Choroid plexus epithelial cell (primary cell): ENCODE measurements at regions not wholly inside any gene's neighbourhood (a gene's known extent, or its start where the extent isn't known, plus 50 kb on each side); places are given as distances from the start of the nearest gene placed in this dataset.

Experiments
- DNase-seq: peaks from one replicate; pipeline ENCODE4 v3.0.0-alpha.2; 2010; ENCODE audit warnings: low read depth
- H3K4me3 ChIP-seq: 2 replicates; pipeline ENCODE4 v1.5.1; 2011; ENCODE audit warnings: low read depth, mild to moderate bottlenecking, control low read depth, low read length, moderate library complexity
- TF ChIP-seq, protein P1 (sequence below): conservative IDR thresholded peaks from 2 replicates; pipeline ENCODE4 v1.5.1; 2011; ENCODE audit warnings: low read depth, mild to moderate bottlenecking, control low read depth, inconsistent platforms, low read length, moderate library complexity

DNA sequence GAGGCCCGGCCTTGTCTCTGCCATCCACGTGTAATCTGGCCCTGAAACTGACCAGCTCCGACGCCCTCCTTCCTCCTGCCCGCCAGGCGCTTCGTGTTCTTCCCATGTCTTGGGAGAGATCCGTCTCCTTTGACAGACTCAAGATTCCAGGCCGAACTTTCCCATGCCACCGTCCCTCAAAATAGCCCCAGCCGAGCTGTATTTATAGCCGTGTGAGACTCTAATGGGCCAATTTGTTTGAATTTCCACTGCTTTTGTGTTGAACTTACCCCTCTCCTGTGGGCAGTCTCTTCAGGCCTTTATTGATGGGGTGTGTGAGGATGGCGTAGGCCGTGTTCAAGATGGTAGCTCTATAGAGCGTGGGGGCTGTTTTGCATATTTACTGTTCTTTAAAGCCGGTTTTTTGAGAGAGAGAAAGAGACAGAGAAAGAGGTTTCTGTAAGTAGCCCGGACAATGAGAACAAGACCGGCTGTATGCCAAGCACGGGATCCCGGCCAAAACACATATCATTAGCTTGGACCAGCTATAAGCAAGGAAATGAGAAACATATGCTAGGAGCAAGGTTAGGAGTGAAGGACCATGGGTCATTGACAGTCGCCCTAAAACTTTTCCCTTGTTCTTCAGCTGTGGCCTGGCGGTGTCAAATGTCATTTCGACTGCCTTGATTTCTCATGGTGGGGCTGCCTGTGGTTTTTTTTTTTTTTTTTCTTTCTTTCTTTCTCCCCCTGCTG is 124.5 kb upstream of the ZFHX3 start:
- DNase-seq = peak; percentile 95
- TF ChIP-seq, protein P1, sequence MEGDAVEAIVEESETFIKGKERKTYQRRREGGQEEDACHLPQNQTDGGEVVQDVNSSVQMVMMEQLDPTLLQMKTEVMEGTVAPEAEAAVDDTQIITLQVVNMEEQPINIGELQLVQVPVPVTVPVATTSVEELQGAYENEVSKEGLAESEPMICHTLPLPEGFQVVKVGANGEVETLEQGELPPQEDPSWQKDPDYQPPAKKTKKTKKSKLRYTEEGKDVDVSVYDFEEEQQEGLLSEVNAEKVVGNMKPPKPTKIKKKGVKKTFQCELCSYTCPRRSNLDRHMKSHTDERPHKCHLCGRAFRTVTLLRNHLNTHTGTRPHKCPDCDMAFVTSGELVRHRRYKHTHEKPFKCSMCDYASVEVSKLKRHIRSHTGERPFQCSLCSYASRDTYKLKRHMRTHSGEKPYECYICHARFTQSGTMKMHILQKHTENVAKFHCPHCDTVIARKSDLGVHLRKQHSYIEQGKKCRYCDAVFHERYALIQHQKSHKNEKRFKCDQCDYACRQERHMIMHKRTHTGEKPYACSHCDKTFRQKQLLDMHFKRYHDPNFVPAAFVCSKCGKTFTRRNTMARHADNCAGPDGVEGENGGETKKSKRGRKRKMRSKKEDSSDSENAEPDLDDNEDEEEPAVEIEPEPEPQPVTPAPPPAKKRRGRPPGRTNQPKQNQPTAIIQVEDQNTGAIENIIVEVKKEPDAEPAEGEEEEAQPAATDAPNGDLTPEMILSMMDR = peak; percentile 61
- H3K4me3 ChIP-seq = no peak overlapping the region

- no peak overlapping the region for H3K4me3 ChIP-seq
- no peak for DNase-seq
- TF ChIP-seq, protein P1 = no peak
These were observed 123.9 kb upstream of the ZFHX3 start for GRCh38 chr16:73171901-73172240.

GRCh38 chr16:73171380-73171779 is 123.5 kb upstream of the ZFHX3 start:
- TF ChIP-seq, protein P1 = no peak
- no peak overlapping the region for H3K4me3 ChIP-seq
- no peak for DNase-seq

DNA sequence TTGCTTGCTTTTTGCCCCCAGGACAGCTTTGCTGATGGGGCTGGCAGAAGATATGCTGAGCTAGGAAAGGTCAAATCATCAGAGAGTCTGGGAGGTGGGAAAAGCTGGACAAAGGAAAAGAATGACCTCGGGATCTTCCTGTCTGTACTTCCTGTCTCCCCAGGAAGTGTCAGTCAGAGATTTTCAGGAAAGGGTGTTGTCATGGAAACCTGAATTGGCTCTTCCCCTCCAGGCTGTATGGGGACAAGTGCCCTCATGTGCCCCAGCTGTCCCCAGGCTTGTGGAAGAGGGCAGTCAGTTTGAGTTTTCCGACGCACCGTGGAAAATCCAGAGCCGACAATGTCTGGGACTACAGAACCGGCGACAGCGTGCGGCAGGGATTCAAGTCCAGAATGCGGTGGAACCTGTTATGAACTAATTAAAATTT is 122.7 kb upstream of the ZFHX3 start:
- H3K4me3 ChIP-seq = no peak overlapping the region
- no peak for DNase-seq
- TF ChIP-seq, protein P1 = no peak

GRCh38 chr16:73166947-73167550 is 119.1 kb upstream of the ZFHX3 start:
- no peak overlapping the region for H3K4me3 ChIP-seq
- TF ChIP-seq, protein P1 = no peak
- DNase-seq = no peak

DNA sequence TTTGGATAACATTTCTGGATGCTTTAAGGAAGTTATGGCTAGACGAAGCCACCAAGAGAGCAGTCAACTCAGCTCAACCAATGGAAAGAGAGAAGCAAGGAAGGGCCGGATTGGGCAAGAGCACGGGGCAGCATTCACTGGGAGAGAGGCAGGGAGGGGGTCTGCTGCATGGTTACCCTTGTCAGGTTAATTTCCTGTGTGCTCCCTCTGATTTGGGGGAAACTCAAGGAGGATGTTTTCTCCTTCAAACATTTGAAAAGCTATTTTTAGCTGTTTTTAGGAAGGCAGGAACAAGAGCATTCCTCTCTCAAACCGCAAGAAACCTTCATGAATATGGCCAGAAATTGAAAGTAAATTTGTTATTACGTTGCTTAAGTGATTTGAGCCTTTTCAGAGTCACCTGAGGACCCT is 118.5 kb upstream of the ZFHX3 start:
- DNase-seq = peak; percentile 52
- H3K4me3 ChIP-seq = no peak overlapping the region
- TF ChIP-seq, protein P1 = no peak
